CD4-positive, CD25-positive, alpha-beta regulatory T cell (primary cell): ENCODE measurements at regions not wholly inside any gene's neighbourhood (a gene's known extent, or its start where the extent isn't known, plus 50 kb on each side); places are given as distances from the start of the nearest gene placed in this dataset.

Experiments used
- ATAC-seq, 2 donors: fragments of 150-1000 bp; cut with Tn5 transposase; one replicate each; pipeline ENCODE4 v1.10.0; 2021; ENCODE audit warnings: low read depth in 2 of 2, moderate number of reproducible peaks in 2 of 2, moderate library complexity in 1 of 2
- DNase-seq, 3 donors: peaks; one replicate each; pipeline versions ENCODE4 v3.0.0 to v3.0.0-alpha.2; 2012 to 2022; ENCODE audit warnings: mixed read lengths in 1 of 3
- H3K27ac ChIP-seq: one replicate; pipeline ENCODE4 v1.7.0; 2013; ENCODE audit warnings: mild to moderate bottlenecking, low read length; ENCODE audit not compliant: insufficient read depth, poor library complexity, severe bottlenecking
- H3K27me3 ChIP-seq: one replicate; pipeline ENCODE4 v1.7.0; 2013; ENCODE audit warnings: low read length; ENCODE audit not compliant: control insufficient read depth, insufficient read depth
- H3K36me3 ChIP-seq: one replicate; pipeline ENCODE4 v1.7.0; 2013; ENCODE audit warnings: mild to moderate bottlenecking, low read length, moderate library complexity; ENCODE audit not compliant: control insufficient read depth, insufficient read depth
- H3K4me1 ChIP-seq: 2 replicates; pipeline ENCODE4 v1.7.0; 2013; ENCODE audit warnings: mild to moderate bottlenecking, low read length; ENCODE audit not compliant: insufficient read depth, control insufficient read depth, poor library complexity, severe bottlenecking
- H3K4me3 ChIP-seq: one replicate; pipeline ENCODE4 v1.7.0; 2013; ENCODE audit warnings: low read depth, mild to moderate bottlenecking, low read length, moderate library complexity
- H3K9me3 ChIP-seq, 2 experiments: 1 replicate in 1 of 2; 2 replicates in 1 of 2; pipeline ENCODE4 v1.7.0; 2013; ENCODE audit warnings: low read length in 2 of 2, mild to moderate bottlenecking in 1 of 2, moderate library complexity in 1 of 2; ENCODE audit not compliant: control insufficient read depth in 2 of 2
- H3K27ac Mint-ChIP-seq, 3 donors: one replicate each; pipeline ENCODE4 v1.8.0; 2020 to 2022; ENCODE audit warnings: mild to moderate bottlenecking in 3 of 3, mixed read lengths in 3 of 3, moderate library complexity in 2 of 3
- H3K27me3 Mint-ChIP-seq: one replicate; pipeline ENCODE4 v1.8.0; 2022; ENCODE audit warnings: mild to moderate bottlenecking, mixed read lengths
- H3K36me3 Mint-ChIP-seq: one replicate; pipeline ENCODE4 v1.8.0; 2020; ENCODE audit warnings: mixed read lengths
- H3K4me1 Mint-ChIP-seq, 4 donors: one replicate each; pipeline ENCODE4 v1.8.0; 2020 to 2022; ENCODE audit warnings: mixed read lengths in 4 of 4, mild to moderate bottlenecking in 1 of 4
- H3K4me3 Mint-ChIP-seq, 4 donors: one replicate each; pipeline ENCODE4 v1.8.0; 2020 to 2022; ENCODE audit warnings: mild to moderate bottlenecking in 4 of 4, mixed read lengths in 4 of 4, moderate library complexity in 3 of 4
- H3K9me3 Mint-ChIP-seq, 7 donors: one replicate each; pipeline ENCODE4 v1.8.0; 2020 to 2022; ENCODE audit warnings: mixed read lengths in 7 of 7, mild to moderate bottlenecking in 3 of 7, moderate library complexity in 2 of 7

DNA sequence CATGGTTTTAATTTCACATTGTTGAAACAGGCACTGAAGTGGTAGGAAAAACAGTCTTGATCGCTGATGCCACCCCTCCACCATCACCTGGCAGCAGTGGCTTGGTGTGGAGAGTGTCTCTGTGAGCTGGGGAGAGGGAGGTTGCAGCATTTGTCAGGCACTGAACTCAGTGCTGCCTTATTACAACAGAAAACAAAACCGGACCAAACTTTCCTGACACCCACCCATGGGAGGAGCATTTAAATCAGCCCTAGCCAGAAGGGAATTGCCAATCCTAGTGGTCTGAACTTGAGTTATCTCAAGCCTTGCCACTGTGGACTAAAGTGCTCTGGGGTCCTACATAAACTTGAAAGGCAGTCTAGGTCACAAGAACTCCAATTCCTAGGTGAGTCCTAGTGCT, 103.0 kb upstream of the LGALSL start:
- Mint-ChIP-seq H3K27me3 (peaks cover 25% of the 10 kb centered on the region), H3K9me3 (peaks cover 0 to 13% (median 0%) of the 10 kb centered on the region in 7 donors), H3K36me3 (peaks cover 5% of the 10 kb centered on the region), H3K27ac (no peak overlapping the region), H3K4me1 (peaks cover 0 to under 1% (median 0%) of the 10 kb centered on the region in 4 donors), H3K4me3 (no peak overlapping the region)
- H3K36me3 ChIP-seq, result no peaks in the 10 kb centered on the region
- no peaks in the 10 kb centered on the region for H3K9me3 ChIP-seq
- DNase-seq (no peak), ATAC-seq (no peak)
- no peak overlapping the region for H3K27ac ChIP-seq
- H3K4me1 ChIP-seq, result no peaks in the 10 kb centered on the region
- H3K4me3 ChIP-seq, result no peak overlapping the region
- peaks cover 9% of the 10 kb centered on the region for H3K27me3 ChIP-seq

DNA sequence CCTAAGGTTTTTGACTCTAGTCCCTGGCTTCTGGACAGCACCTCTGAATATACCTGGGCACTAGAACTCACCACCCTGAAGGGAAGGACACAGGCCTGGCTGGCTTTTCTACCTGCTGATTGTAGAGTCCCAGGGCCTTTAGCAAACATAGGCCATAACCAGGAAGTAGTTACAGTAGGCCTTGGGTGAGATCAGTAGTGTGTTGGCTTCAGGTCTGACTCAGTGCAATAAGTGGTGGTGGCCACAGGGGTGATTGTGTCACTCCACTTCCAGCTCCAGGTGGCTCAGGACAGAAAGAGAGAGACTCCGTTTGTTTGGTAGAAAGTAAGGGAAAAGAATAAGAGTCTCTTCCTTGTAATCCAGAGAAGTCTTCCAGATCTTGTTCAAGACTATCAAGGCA, 101.7 kb upstream of the LGALSL start:
- Mint-ChIP-seq H3K4me3 (no peak overlapping the region), H3K27me3 (peaks cover 30% of the 10 kb centered on the region), H3K27ac (no peak overlapping the region), H3K4me1 (peaks cover 0 to 6% (median 4%) of the 10 kb centered on the region in 4 donors), H3K36me3 (peaks cover 5% of the 10 kb centered on the region), H3K9me3 (peaks cover 0 to 13% (median 0%) of the 10 kb centered on the region in 7 donors)
- Histone ChIP-seq H3K9me3 (no peaks in the 10 kb centered on the region), H3K27me3 (peaks cover 6% of the 10 kb centered on the region), H3K4me1 (no peaks in the 10 kb centered on the region), H3K36me3 (no peaks in the 10 kb centered on the region), H3K4me3 (no peak overlapping the region), H3K27ac (no peak overlapping the region)
- no peak for DNase-seq
- ATAC-seq, result no peak

DNA sequence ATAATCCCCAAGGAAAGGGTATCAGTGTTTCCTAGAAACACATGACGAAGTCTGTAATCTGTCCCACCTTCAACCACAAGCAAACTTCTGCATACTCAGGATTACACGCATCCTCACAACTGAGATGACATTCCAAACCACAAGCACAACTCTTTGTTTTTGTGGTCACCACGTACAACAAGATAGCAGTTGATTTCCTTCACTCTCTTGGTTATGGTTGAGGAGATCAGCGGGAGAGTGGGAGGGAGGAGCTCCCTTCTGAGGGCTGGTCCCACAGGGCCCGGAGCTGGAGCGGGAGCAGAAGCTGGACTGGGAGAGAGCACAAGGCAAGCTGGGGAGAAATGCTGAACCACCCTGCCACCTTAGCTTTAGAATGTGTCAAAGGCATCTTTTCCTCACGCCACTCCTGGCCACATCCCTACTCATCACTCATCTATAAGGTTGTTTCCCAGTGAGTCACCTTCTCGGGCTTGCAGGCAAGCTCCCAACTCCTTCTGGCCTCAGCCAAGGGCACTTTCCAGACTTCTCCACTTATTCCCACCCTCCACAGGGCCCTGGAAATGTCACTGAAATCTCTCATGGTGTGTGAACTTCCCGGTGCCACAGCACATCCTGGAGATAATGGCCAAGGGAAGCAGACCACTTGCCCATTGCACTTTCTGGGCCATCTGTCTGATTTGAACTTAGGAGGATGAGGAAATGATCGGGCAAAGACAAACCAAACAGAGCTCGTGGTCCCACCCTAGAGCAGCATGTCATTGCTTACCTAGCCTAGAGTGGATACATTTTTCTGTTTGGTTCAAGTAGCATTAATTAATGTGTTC, 98.9 kb upstream of the LGALSL start:
- Histone ChIP-seq H3K27ac (no peak overlapping the region), H3K4me3 (no peak overlapping the region), H3K36me3 (no peaks in the 10 kb centered on the region), H3K4me1 (no peaks in the 10 kb centered on the region), H3K27me3 (peaks cover 6% of the 10 kb centered on the region), H3K9me3 (no peaks in the 10 kb centered on the region)
- DNase-seq (no peak), ATAC-seq (no peak)
- H3K36me3 Mint-ChIP-seq, result peaks cover 5% of the 10 kb centered on the region
- peaks cover 0 to 11% (median 8%) of the 10 kb centered on the region in 4 donors for H3K4me1 Mint-ChIP-seq
- peaks cover 20% of the 10 kb centered on the region for H3K27me3 Mint-ChIP-seq
- peaks cover 0 to 13% (median 0%) of the 10 kb centered on the region in 7 donors for H3K9me3 Mint-ChIP-seq
- peak overlapping the region in 1 of 3 donors; percentile 7 for H3K27ac Mint-ChIP-seq
- no peak overlapping the region for H3K4me3 Mint-ChIP-seq

GRCh38 chr2:64356906-64357305, 97.1 kb upstream of the LGALSL start:
- Histone ChIP-seq H3K36me3 (no peaks in the 10 kb centered on the region), H3K27me3 (peaks cover 3% of the 10 kb centered on the region), H3K4me3 (no peak overlapping the region), H3K9me3 (no peaks in the 10 kb centered on the region), H3K4me1 (no peaks in the 10 kb centered on the region), H3K27ac (no peak overlapping the region)
- peaks cover 20% of the 10 kb centered on the region for H3K27me3 Mint-ChIP-seq
- H3K27ac Mint-ChIP-seq, result no peak overlapping the region
- no peak for DNase-seq
- peaks cover 0 to 13% (median 0%) of the 10 kb centered on the region in 7 donors for H3K9me3 Mint-ChIP-seq
- peaks cover 0 to 11% (median 8%) of the 10 kb centered on the region in 4 donors for H3K4me1 Mint-ChIP-seq
- H3K36me3 Mint-ChIP-seq, result peaks cover 5% of the 10 kb centered on the region
- ATAC-seq, result no peak
- no peak overlapping the region for H3K4me3 Mint-ChIP-seq

GRCh38 chr2:64359171-64359891, 94.6 kb upstream of the LGALSL start:
- no peak for DNase-seq
- H3K9me3 ChIP-seq, result no peaks in the 10 kb centered on the region
- Mint-ChIP-seq H3K9me3 (peaks cover 0 to 2% (median 0%) of the 10 kb centered on the region in 7 donors), H3K27ac (peak overlapping the region in 1 of 3 donors; percentile 50), H3K4me1 (peaks cover 0 to 11% (median 9%) of the 10 kb centered on the region in 4 donors), H3K4me3 (no peak overlapping the region), H3K27me3 (peaks cover 15% of the 10 kb centered on the region), H3K36me3 (no peaks in the 10 kb centered on the region)
- ATAC-seq, result no peak
- H3K4me3 ChIP-seq, result no peak overlapping the region
- H3K27me3 ChIP-seq, result peaks cover 3% of the 10 kb centered on the region
- no peaks in the 10 kb centered on the region for H3K4me1 ChIP-seq
- no peaks in the 10 kb centered on the region for H3K36me3 ChIP-seq
- H3K27ac ChIP-seq, result no peak overlapping the region

DNA sequence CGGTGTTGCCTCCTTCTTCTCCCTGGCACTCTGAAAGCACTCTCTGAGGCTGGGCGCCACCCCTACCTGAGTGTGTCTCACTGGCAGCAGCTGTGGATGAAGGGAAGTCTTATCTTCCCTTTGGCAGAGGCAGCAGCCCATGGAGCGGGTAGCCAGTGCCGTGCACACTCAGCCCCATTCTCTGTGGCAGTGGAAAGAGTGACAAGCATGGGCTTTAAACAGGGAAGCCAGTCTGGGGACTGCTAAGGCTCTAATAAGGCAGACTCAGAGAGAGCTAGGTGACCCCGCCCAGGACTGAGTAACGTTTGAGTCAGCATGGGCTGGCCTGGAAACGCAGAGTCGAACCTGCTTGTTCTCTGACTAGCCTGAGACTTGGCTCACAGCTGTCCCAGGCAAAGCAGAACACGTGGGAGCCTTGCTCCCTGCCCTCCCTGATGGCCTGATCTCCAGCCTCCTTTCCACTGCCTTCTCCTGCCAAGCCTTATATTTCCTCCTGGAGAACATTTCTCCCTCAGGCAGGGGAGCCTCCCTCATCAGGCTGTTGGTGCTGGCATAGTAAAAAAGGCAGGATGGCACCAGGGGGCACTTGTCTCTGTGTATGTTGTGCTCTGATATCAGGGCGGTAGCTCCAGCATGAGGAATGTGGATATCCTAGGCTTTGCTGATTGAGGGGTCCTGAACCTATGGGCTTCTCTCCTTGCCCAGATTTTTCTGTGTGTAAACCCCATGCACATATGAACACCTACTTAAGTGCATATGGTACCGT, 93.9 kb upstream of the LGALSL start:
- H3K36me3 Mint-ChIP-seq, result no peaks in the 10 kb centered on the region
- H3K4me1 Mint-ChIP-seq, result peaks cover 0 to 11% (median 9%) of the 10 kb centered on the region in 4 donors
- no peaks in the 10 kb centered on the region for H3K4me1 ChIP-seq
- H3K27me3 ChIP-seq, result peaks cover 3% of the 10 kb centered on the region
- H3K36me3 ChIP-seq, result no peaks in the 10 kb centered on the region
- H3K27me3 Mint-ChIP-seq, result peaks cover 14% of the 10 kb centered on the region
- H3K9me3 Mint-ChIP-seq, result peaks cover 0 to 2% (median 0%) of the 10 kb centered on the region in 7 donors
- no peak overlapping the region for H3K4me3 ChIP-seq
- H3K27ac ChIP-seq, result no peak overlapping the region
- peak overlapping the region in 1 of 3 donors; percentile 50 for H3K27ac Mint-ChIP-seq
- no peak overlapping the region for H3K4me3 Mint-ChIP-seq
- DNase-seq (peak in 1 of 3 donors; percentile 72), ATAC-seq (peak; percentile 71 to 78)
- H3K9me3 ChIP-seq, result no peaks in the 10 kb centered on the region

DNA sequence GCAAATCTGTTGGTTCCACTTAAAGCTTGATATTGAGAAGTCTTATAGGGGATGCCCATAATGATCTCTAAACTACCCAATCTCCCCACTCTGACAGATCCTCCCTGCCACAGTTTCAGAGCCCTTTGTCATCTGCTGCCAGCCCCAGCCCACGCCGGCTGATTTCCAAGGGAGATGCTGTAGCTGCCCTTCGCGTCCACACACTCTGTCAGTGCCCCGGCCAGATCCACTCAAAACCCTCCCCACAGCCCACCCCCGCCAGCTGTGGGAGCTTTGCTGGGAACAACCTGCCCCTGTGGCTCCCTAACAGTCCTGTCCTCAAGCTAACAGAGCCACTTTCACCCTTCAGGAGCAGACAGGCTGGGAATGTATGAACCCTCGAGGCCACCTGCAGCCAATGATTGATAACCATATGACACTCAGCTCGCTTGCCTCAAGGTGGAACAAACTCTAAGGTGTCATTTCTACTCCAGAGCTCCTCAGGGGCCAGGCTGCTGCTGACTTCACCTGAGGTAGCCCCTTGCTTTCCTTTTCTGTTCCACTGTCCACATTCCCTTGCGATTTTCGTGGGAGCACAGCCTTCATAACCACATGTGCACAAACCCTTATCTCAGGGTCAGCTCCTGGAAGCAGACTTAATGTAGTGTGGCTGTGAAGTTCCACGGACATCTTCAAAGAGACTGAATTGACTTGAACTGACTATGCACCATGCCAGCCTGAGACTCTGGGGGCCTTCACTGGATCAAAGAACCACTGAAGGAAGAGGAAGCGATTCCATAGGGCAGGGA, 92.6 kb upstream of the LGALSL start:
- H3K4me3 Mint-ChIP-seq, result no peak overlapping the region
- H3K4me3 ChIP-seq, result no peak overlapping the region
- no peaks in the 10 kb centered on the region for H3K36me3 Mint-ChIP-seq
- H3K9me3 Mint-ChIP-seq, result peaks cover 0 to 4% (median 0%) of the 10 kb centered on the region in 7 donors
- H3K27ac ChIP-seq, result no peak overlapping the region
- H3K4me1 Mint-ChIP-seq, result peaks cover 0 to 11% (median 6%) of the 10 kb centered on the region in 4 donors
- no peaks in the 10 kb centered on the region for H3K27me3 ChIP-seq
- peaks cover 3% of the 10 kb centered on the region for H3K27me3 Mint-ChIP-seq
- ATAC-seq (no peak), DNase-seq (no peak)
- no peaks in the 10 kb centered on the region for H3K9me3 ChIP-seq
- no peak overlapping the region for H3K27ac Mint-ChIP-seq
- no peaks in the 10 kb centered on the region for H3K4me1 ChIP-seq
- no peaks in the 10 kb centered on the region for H3K36me3 ChIP-seq
